Medulla oblongata (tissue), 1 donor: ENCODE measurements at regions not wholly inside any gene's neighbourhood (a gene's known extent, or its start where the extent isn't known, plus 50 kb on each side); places are given as distances from the start of the nearest gene placed in this dataset.
"Not testable (repeated sequence)": the region's sequence is repeated elsewhere in the genome, so short reads cannot be mapped to it uniquely, and the experiment has no call there.

Experiments used
- DNase-seq: peaks from one replicate; pipeline ENCODE4 v3.0.0-alpha.2; 2015; ENCODE audit errors: extremely low spot score

DNA sequence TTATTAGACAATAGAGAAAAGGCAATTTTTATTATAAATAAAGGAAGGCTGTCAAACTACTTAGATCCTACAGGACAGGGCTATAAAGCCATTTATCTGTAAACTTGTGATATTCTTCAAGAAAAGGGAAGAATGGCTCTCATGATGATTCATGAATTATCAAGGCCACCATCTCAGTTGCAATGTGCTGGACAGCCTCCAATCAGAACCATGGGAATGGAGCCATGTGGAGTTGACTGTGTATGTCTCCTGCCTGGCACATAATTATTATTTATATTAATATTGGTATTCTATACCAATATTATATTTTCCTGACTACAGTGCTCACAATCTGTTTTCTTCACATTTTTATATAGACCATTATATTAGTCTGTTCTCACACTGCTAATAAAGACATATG, 560.5 kb upstream of the MIR17HG start:
- DNase-seq: no peak

- DNase-seq: no peak
These were observed 555.2 kb upstream of the MIR17HG start for GRCh38 chr13:90792335-90792734.

DNA sequence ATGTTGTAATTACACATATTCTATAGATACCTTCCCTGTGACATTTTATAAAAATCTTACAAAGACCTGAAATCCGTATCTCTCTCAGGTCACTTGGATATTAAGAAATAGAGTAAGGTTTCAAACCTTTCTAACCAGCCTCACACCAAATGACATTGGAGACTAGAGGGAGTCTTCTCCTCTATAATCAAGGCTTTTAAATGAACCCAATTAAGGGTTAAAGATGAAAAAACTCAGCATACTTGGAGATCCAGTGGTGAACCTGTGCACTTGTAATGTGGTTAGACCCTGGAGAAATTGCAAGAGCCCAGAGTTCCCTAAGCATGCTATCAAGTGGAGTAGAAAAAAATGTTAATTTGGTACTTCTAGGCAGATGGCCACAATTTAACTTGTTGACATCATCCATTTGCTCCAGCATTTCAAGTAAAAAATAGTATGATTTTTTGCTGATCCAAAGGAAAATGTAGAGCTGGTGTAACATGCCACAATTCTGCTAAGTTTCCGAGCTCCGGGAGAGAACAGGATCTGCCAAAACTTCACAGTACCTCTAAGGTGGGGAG, 554.1 kb upstream of the MIR17HG start:
- no peak for DNase-seq

DNA sequence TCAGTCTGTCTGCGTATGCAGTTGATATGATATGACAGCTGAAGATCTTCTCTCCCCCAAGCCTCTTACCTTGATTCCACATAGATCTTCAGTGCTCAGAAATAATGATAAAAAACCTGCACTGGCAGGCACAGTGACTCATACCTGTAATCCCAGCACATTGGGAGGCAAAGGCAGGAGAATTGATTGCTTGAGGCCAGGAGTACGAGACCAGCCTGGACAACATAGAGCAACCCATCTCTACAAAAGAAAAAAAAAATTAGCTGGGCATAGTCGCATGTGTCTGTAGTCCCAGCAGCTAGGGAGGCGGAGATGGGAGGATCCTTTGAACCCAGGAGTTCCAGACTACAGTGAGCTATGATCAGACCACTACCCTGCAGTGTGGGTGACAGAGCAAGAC, 551.0 kb upstream of the MIR17HG start:
- no peak for DNase-seq

GRCh38 chr13:90797335-90797734, 550.2 kb upstream of the MIR17HG start:
- DNase-seq: no peak

DNA sequence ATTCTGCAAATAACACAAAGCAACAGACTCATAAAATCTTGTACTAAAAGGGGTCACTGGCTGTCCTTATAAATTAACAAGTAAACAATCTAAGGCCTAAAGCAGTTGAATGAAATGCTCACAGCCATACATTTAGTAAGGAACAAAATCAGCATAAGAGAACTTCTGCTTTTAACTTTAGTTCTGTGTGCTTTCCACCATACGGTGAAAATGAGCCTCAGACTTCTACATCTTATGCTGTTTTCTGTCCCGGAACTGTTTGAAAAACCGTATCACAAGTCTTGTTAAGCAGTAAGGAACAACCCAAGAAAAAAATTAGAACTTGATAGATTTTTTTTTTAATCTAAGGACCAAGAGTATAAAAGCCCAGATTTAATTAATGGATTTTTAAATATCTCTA, 549.1 kb upstream of the MIR17HG start:
- peak; percentile 45 for DNase-seq

DNA sequence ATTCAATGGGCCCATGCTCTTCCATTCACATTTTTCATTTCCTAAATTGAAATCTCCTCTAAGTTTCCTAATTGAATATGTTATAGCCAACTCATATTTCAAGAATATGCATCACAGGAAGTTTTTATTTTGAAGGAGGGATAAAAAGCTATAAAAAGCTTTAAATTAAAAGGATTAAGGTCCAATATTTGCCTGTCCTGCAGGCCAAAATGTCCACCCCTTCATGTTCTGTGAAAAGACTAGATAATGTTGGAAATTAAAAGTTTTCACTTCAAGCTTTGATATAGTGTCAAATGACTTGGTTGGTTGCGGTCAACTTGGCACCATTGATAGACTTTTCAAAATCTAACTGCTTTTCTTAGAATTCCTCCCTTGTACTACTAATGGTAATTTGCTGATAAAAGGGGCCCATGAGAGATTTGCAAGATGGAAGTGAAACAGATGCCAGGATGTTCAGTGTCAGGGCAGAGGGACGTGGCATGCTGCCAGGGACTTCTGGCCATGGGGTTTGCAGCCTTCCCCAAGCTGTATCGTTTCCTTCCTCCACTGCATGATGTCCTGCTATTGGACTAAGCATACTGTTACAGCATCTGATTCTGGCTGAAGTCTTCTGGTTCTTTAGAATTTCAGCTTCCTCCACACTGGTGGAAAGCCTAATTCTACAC, 547.3 kb upstream of the MIR17HG start:
- DNase-seq: peak; percentile 82

GRCh38 chr13:90801621-90802020, 545.9 kb upstream of the MIR17HG start:
- no peak for DNase-seq

GRCh38 chr13:90803210-90803609, 544.3 kb upstream of the MIR17HG start:
- no peak for DNase-seq

DNA sequence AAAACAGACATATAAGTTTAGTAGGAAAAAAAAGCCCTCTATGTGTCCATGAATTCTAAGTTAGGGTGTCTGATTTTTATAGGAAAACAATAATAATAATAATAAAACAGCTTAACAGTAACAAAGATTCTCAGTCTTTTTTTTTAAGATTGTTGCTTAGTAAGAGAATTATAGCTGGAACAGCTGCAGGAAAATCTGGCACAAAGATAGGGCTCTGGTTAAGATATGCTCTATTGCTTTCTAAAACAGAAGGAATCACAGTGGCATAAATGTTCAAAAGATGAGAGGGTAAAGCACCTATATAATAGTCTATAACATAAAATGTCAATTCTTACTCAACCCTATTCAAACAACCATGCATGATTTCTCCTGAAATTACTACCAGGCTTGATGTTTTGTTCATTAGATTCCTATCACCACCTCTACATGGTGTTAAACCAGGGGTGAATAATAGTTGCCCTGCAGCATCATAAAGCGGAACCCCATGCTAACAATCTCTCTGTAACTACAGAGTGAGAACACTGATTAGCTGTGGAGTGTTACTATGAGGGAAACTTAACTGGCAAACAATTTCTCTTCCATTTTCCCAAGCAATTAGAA, 541.4 kb upstream of the MIR17HG start:
- no peak for DNase-seq

DNA sequence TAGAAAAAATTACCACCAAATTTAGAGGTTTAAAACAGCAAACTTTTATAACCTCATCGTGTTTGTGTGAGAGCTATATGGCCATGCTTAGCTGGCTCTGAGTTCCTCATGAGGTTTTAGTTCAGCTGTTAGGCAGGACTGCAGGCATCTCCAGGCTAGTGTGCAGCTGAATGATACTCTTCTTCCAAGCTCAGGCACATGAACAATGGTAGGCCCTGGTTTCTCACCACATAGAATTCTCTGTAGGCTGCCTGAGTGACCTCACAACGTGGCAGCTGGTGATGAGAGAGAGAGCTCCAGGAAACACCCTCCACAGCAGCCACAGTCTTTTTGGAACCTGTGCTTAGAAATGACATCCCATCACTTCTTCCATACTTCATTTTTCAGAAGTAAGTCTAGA, 540.6 kb upstream of the MIR17HG start:
- DNase-seq: no peak

DNA sequence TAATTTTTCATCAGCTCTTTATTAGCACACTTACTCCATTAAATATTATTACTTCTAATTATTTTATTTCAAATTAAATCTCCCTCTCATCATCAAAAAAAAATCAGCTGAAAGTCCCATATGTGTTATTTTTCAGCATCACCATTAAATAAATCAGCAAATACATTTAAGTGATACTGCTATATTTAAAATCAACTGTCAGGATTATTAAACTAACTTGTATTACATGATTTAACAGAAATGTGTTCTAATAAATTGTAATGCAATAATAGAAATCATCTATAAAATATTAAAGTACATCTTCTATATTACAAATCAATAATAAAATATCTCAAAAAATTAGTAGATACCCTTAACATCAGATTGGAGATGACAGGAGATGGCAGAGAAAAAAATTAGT, 538.6 kb upstream of the MIR17HG start:
- DNase-seq: no peak

DNA sequence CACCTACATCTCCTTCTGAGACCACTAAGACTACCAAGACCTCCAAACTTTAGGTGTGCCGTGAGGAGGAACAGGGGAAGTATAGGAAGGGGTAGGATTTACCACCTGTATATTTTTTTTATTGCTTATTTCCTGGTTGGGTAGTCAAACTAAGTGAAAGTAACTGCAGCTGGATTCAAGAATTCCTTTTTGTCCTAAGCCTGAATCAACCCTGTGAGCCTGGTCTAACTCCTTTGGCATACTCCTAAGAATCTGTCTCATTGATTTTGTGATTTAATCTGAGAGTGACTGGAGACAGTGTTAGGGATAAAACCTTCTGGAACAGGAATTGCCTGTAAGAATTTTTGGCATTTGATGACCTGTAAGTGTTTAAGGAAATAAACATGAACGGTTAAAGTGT, 523.5 kb upstream of the MIR17HG start:
- DNase-seq: no peak

GRCh38 chr13:90826688-90827087, 520.8 kb upstream of the MIR17HG start:
- no peak for DNase-seq

- no peak for DNase-seq
These were observed 516.7 kb upstream of the MIR17HG start for GRCh38 chr13:90830782-90831181.

- DNase-seq: no peak
These were observed 513.5 kb upstream of the MIR17HG start for GRCh38 chr13:90833951-90834350.

DNA sequence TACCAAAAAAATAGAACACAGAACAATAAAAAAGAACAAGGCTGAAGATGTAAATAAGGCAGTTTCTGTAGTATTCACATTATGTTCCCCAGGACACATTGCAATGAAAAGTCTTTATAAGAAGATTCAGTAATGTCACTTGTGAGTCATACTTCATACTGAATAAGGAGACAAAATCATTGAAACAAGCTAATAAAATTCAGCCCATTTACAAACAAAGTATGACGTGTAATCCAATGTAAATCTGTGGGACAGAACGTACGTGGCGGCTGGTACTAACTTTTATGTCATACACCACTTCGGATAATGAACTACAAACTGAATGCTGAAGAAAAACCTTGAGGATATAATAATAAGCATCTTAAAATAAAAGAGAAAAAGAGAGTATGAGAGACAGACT, 512.8 kb upstream of the MIR17HG start:
- no peak for DNase-seq

GRCh38 chr13:90835826-90836225, 511.7 kb upstream of the MIR17HG start:
- no peak for DNase-seq

- DNase-seq: no peak
These were observed 509.0 kb upstream of the MIR17HG start for GRCh38 chr13:90838317-90838960.

- DNase-seq: no peak
These were observed 508.4 kb upstream of the MIR17HG start for GRCh38 chr13:90839061-90839460.

- no peak for DNase-seq
These were observed 500.6 kb upstream of the MIR17HG start for GRCh38 chr13:90846936-90847335.

- not testable (repeated sequence) for DNase-seq
These were observed 493.8 kb upstream of the MIR17HG start for GRCh38 chr13:90853666-90854065.

DNA sequence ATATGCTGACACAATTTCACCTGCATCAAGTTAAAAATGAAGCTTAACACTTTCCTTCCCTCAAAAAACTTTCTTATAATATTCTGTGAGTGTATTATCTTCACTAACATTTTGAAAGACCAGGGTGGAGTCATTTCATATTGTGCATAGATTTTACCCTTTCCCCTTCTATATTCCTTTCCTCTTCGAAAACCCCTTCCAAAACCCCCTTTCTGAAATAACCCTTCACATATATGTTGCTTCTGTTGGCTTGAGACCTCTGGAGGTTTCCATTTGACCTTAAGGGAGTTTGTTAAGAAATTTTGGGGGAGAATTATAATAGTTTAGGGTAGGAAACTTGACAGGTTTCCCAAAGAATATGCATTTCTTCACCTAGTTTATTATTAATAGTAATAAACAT, 489.6 kb upstream of the MIR17HG start:
- no peak for DNase-seq
